NCI-H524 treated with DMSO at 0.1 percent for 48 hours (cell line): ENCODE measurements at regions not wholly inside any gene's neighbourhood (a gene's known extent, or its start where the extent isn't known, plus 50 kb on each side); places are given as distances from the start of the nearest gene placed in this dataset.
"Not testable (repeated sequence)": the region's sequence is repeated elsewhere in the genome, so short reads cannot be mapped to it uniquely, and the experiment has no call there.

Experiments used
- DNase-seq: peaks from one replicate; lab custom pipeline; 2025; lab: John Stamatoyannopoulos, UW

DNA sequence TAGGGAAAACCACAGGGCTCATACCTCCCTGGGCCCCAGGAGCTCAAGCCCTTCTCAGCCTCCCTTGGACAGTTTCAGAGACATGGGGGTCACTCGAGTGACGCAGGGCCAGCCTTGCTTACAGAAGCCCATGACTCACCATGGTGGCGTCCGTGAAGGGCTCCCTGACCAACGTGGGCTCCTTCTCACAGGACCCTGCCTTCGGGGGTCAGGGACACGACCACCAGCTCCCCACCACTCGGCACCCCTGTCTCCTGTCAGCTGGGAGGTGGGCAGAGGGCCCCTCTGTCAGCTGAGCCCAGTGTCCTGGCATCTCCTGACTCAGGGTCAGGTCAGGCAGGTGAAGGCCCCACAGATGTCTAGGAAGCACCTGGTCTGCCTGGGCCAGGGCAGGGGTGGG, 126.3 kb upstream of the ANO1 start:
- no peak for DNase-seq

DNA sequence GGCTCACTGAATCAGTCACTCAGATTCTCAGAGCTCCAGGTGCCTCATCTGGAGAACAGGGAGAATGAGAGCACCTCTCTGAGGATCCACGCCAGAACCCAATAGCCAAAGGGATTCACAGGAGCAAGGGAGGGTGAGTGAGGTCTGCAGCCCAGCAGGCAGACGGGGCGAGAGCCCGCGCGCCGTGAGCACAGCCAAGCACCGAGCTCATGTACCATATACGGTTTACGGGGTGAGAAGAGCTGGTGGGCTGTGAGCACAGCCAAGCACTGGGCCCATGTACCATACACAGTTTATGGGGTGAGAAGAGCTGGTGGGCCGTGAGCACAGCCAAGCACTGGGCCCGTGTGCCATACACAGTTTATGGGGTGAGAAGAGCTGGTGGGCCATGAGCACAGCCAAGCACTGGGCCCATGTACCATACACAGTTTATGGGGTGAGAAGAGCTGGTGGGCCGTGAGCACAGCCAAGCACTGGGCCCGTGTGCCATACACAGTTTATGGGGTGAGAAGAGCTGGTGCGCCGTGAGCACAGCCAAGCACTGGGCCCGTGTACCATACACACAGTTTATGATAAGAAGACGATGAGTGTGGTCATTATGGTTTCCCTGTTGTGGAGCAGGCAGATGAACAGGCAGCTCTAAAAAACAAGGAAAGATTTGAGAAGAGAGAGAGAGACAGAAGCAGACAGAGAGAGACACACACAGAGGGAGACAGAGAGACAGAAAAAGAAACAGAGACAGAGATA, 125.7 kb upstream of the ANO1 start:
- not testable (repeated sequence) for DNase-seq

DNA sequence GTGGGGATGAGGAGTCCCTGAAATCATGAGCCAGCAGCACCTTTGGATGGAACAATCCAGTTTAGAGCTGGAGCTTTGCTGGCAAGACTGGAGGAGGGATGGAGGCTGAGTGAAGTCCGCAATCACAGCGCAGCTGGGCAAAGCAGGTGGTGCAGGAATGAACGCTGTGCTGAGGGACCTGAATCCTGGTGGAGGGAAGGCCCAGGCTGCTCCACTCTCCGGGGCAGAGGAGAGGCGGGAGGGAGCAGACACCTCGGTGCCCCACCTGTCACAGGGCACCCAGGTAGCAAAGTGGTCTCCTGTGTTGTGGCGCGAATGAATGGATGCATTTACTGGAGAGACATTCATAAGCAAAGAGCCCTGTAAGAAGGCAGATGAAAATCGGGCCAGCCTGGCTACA, 124.8 kb upstream of the ANO1 start:
- DNase-seq, result no peak

DNA sequence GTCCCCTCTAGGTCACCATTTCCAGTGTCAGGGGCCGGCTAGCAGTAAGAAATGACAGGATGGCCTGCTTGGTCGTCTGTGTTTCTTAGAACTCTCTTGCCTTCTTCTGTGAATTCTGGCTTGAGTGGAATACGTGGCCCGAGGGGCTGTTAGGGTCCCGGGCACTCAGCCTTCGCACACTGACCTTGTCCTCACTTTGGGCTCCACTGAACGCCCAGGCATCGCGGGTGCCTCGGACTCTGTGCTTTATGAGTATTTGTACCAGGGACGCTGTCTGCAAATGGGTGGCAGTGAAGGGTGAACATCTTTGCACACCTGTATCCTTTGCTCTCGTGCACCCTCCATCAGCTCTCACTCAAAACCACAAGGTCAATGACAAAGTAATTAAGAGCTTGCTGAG, 123.4 kb upstream of the ANO1 start:
- no peak for DNase-seq

DNA sequence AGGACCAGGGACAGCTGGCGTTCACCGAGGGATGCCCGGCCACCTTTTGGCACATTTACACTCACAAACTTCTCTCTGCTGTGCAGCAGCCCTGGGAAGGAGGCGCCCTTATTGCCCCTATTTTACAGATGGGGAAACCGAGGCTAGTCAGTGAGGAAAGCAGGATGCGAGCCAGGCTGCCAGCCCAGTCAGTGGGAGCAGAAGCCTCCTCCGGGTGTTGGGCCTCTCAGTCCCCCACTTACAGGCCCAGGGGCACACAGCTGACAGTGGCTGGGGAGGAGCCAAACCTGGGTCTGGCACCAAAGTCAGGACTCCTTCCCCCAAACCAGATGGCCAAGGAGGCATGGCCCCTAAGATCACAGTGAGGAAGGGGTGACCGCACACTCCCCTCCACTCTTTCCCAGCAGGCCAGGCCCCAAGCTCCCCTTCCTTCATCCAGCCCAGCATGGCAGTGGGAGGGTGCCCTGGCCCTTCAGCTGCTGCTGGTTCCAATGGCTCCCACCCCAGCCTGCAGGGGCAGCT, 121.4 kb upstream of the ANO1 start:
- DNase-seq, result no peak

DNA sequence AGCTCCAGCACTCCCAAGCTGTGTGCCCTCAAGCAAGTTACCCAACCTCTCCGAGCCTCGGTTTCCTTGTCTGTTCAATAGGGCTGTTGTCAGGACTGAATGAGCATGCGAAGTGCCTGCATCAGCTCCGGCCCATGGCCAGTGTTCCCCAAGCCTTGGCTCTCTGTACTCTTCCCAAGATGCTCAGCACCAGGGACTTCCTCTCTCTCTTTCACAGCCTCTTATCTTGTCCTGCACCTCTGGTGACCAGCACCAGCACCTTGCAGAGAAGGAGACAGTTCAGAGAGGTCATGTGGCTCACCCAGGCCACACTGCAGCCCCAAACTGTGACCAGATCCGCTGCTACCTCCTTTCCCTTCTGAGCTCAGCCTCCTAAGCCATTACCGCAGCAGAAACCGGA, 120.3 kb upstream of the ANO1 start:
- no peak for DNase-seq

DNA sequence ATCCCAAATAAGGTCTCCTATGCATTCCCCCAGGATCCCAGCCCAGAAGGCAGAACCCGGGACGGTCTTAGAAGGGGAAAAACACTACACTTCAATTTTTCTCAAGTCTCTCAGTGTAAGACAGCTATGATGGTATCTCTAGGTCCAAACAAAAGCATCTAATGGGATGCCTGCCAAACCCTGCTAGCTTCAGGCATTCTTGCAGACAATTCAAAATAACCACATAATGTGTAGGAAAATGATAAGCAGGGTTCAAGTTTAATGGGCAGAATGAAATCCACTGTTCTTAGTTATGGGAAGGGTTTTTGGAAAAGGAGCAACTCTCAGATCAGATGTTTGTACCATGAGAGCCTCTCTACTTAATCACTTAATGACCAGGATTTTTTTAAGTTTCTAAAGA, 119.8 kb upstream of the ANO1 start:
- no peak for DNase-seq

DNA sequence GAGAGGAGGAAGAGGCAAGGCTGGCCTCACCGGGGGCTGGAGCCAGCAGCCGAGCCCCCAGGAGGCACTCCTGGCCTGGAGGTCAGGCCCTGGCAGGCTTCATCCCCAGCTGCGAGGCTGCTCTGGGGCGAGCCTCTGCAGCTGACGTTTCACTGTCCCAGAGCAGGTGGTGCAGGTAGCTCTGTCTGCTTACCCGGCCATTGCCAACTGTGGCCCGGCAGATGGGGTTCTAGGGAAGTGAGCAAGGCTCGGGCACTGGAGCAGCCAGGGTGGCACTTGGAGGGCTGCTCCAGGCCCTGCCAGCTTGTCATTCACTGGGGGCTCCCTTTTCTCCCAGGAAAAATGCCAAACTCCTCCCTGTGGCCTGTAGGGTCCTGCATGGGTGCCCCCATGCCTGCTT, 118.7 kb upstream of the ANO1 start:
- no peak for DNase-seq

DNA sequence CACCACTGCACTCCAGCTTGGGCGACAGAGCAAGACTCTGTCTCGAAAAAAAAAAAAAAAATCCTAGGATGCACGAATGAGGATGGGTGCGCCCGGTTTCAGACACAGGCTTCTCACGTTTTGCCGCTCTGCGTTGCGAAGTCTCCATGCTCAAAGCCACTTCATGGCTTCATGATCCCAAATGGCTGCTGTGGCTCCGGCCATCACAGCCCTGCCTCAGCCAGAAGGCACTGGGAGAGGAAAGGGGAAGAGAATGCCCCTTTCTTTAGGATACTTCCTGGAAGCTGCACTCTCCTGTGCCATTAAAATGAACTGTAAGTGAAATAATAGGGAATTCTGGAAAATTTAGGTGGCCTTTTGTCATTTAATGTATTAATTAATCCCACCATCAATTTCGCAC, 116.4 kb upstream of the ANO1 start:
- DNase-seq, result no peak

DNA sequence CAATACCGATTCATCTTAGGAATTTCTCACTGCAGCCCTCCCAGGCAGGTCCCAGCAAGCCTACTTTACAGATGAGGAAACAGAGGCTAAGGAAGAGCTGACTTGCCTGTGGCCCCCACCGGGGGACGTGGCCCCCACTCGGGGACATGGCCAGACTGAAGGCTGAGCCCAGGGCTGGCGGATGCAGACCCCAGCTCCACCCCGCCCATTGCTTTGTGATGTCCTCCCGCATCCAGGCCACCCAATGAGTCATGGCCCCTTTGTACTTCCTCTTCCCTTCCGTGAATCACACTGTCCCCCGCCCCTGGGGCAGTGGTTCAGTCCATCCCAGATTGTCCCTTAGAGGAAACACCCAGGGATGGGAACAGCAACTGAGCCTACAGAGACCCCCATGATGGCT, 116.0 kb upstream of the ANO1 start:
- DNase-seq, result no peak

DNA sequence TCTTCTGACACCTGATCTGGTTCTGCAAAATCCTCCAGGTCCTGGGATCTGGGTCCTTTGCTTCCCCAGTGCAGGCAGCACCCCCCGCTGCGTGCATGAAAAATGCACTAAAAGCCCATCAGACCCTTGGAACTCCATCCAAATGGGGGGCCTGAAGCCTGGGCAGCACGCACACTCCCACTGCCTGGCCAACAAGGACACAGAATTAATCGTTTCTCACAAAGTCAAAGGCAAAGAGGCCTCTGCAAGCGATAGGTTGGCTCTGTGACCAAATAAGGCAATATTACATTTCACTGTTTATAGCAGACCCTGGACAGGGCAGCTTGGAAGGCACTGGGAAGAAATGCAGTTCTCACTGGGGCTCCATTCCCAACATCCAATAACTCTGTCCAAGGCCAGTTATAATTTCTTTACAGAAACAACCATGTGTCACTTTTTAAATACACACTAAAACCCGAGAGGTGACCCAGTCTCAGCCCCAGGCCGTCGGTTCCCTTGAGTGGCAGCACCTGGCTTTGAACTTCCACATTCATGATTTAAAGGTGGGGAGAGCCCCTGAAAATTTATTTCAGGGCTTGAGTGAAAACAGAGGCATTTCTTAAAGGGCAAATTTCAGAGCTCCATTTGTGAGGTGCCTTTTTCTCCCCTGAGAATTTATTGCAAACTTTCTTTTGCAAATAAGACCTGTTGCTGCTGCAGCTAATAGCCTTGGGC, 114.4 kb upstream of the ANO1 start:
- DNase-seq, result no peak

DNA sequence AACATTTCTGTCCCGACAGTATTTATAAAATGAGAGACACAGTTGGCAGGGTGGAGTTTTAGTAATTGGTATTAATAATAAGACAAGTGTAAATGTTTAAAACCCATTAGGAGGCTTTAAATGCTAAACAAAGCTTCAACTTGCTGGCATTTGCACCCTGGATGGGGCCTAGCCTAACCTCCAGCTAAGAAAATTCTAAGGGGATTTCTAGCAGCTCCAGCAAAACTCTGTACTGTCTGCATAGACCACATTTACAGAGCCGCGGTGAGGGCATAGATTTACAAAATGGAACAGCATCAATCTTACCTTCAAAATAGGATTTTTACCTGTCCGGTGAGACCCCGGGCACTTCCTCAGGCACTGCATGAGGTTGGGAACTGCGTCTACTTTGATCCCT, 113.9 kb upstream of the ANO1 start:
- no peak for DNase-seq

DNA sequence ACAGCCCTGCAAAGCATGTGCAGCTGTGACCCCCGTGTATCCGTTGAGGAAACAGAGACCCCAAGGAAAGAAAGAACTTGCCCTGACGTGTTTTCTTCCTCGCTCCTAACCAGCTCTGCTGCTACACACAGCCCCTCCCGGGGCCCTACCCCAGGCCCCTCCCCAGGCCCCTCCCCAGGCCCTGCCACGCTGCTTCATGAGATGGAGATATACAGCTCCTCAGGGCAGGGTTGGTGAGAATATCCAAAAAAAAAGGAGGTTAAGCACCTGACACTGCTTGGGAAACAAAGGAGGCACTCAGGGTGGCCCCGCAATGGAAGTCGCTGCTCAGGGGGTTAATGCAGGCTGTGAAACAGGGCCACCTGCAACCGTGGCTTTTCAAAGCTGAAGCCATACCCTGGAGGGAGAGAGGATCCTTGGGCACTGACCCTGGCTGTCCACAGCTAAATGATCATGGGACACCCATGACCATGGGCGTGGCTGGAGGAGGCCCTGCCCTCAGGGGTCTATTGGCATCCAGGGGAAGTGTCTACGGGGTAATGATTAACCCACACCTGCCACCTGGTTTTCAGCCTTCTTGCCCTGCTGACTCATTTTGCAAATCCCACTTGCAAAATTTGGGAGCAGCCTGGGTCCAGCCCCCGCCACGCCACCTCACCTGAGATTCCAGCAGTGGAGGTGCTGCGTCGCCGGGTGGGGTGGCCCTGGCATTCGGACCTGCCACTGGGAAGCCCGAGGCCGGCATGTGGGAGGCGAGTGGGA, 112.1 kb upstream of the ANO1 start:
- DNase-seq, result no peak

DNA sequence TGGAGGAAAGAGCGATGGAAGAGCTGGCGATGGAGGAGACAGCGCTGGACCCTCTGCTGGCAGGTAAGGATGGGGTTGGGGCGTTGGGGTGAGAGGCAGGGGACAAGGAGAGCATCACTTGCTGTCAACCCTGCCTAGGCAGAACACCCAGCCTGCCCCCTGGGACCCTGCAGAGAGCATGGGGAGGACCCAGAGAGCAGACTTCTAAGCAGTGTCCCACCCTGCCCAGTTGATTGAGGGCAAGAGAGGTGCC, 111.6 kb upstream of the ANO1 start:
- DNase-seq, result no peak

DNA sequence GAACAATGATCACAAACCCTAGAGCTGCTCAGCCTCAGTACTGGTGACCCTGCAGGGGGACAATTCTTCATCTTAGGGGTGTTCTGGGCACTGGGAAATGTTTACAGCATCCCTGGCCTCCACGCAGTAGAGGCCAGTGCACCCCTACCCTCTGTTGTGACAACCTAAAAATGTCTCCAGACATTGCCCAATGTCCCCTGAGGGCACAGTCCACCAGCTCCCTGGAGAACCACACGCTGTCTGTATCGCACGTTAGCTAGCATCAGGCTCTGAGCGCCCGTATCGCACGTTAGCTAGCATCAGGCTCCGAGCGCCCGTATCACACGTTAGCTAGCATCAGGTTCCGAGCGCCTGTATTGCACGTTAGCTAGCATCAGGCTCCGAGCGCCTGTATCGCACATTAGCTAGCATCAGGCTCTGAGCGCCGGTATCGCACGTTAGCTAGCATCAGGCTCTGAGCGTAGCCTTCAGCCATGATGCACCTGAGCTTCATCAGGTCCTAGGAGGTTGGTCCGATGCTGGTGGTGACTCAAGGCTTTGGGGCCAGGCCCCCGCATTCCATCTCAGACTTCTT, 111.1 kb upstream of the ANO1 start:
- no peak for DNase-seq

DNA sequence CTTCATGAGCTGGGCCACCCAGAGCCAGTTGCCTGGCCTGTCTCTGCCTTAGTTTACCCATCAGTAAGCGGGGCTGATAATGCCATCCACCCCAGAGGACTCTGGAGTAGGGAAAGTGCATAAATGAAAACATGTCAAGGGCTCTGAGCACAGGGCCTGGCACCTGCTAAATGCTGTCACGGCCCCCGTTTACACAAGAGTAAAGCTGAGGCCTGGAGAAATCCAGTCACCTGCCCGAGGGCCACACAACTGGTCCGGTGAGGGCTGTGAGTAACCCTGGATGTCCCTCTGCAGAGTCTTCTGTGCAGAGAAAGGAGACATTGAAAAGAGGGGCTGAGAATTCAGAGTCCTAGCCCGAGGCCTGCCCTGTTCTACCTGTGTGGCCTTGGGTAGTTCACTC, 110.6 kb upstream of the ANO1 start:
- no peak for DNase-seq

DNA sequence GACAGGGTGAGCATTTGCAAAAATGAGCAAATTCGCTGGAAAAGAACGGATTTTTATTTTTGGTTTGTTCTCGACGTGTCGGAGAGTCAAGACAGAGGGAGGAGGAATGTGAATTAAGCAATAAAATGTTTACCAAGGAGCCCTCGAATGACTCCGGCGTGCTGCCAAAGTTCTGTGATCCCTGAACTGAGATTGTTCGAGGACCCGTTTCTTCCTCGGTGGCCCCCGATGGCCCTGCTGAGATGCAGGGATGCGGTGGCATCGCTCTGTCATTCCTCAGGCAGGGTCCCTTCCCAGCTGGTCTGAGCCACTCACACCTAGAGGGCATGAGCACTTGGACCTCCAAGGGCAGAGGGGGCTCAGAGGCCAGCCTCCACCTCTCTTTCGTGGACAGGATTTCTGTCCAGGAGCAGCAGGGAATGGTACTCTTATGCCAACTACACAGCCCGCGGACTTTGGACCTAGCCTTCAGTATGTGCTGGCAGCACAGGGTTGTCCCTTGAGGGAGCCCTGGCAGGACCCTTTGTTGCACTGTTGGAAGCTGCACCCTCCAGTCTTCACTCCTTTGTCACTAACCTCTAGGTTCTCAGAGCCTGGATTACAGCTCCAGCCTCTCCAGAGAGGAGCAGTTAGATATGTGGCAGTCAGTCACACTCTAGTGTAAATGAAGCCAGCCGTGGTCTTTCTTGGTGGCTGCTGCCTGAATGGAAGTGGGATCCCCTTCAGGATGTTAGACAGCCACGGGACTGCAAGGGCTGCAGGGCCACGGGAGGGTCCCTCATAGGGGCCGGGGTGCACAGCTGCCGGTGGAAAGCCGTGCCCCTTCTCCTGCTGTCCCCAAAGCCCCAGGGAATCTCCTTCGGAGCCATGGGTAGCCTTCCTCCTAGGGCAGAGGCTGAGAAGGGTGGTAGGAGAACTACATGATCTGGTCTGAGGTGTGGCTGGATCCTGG, 109.4 kb upstream of the ANO1 start:
- DNase-seq, result no peak

DNA sequence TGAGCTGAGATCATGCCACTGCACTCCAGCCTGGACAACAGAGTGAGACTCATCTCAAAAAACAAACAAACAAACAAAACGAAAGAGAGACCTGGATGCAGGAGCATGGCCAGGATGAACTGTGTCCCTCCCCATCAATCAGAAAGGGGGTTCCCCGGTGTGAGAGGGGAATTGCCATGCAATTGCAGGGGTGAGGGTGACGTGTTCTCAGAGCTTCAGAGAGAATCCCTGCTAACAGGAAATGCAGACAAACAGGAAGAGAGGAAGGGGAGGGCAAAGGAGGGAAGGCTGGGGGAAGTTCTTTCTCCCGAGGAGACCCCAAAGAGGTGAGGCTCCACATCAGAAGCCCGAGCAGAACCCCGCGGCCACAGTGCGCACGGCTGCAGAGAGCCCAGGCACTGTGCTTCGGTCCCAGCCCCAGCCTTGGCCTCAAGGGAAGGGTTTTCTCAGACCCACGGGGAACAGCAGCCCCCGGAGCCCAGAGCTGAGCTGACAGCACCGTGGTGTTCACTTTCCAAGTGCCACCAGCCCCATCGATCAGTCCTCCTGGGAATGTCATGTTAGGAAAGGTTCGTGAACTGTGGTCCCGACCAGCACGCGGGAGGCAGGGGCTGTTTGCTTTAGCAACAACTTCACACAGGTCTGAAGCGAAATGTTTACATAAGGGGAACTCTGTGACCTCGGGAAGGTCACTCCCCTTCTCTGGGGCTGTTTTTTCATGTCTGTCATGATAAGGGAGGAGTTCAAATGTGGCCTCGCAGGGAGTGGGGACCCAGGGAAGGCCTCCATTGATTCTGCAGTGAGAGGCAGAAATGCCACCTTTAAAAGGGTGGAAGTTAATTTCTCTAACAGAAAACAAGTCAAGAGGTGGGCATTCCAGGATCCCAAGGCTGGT, 108.0 kb upstream of the ANO1 start:
- DNase-seq, result no peak

DNA sequence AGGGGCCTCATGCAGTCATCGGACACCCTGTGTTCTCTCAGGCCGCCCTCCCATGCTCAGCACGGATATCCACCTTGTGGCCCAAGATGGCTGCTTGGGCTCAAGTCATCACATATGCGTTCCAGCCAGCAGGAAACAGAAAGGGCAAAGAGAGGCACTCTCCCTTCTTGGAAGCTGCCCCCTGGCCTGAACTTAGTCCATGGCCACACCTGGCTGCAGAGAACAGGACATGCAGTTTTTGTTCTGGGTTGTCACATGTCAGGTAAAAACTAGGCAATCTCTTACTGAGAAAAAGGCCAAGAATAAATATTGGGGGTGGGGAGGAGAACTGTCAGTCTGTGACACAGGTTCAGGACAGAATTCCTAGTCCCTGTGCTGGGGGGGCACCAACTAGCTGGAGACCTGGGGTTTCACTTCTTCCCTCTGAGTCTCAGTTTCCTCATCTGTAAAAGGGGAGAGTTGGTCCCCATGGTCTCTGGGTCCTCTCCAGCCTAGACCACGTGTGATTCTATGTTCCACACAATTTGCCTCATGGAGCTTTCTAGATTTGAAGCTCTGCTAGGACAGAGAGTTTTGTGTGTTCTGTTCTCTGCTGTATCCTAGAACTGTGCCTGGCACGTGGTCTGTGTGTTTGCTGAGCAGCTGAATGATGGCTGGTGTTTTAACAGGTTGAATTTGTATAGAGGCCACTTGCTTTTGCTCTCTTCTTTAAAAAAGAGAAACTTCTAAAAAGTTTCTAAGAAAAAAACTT, 107.2 kb upstream of the ANO1 start:
- DNase-seq, result no peak

DNA sequence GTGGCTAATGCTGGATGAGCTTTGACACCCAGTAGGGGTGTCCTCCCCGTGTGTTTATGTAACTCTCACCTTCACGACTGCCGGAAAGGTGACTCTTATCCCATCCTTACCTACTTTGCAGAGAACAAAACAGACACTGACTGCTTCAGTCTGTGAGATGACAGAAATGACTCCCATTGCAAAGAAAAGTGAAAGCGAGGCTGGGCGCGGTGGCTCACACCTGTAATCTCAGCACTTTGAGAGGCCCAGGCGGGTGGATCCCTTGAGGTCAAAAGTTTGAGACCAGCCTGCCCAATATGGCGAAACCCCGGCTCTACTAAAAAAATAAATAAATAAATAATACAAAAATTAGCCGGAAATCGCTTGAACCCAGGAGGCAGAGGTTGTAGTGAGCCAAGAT, 106.4 kb upstream of the ANO1 start:
- DNase-seq, result no peak
